ENCODE measurements at regions not wholly inside any gene's neighbourhood (a gene's known extent, or its start where the extent isn't known, plus 50 kb on each side); places are given as distances from the start of the nearest gene placed in this dataset.

- TF ChIP-seq CTCF (IDR thresholded peaks at IDR 0.05) (no peak), POLR2A (IDR thresholded peaks at IDR 0.05) (no peak)
Observed at GRCh38 chr18:24683925-24684324, 223.5 kb downstream of the HRH4 start.

Measured in testis (tissue), 2 donors.